Jurkat, Clone E6-1 (cell line): ENCODE measurements at regions not wholly inside any gene's neighbourhood (a gene's known extent, or its start where the extent isn't known, plus 50 kb on each side); places are given as distances from the start of the nearest gene placed in this dataset.
A peak's percentile ranks its signal among the peaks of the same experiment; 100 is the strongest.

Experiments used
- DNase-seq: peaks from one replicate; pipeline ENCODE4 v3.0.0-alpha.2; 2011; ENCODE audit warnings: low read depth, low spot score
- H3K4me3 ChIP-seq: 2 replicates; pipeline ENCODE4 v1.5.1; 2011; ENCODE audit warnings: mild to moderate bottlenecking, low read length, control low read depth, moderate library complexity

GRCh38 chr5:73317523-73317922 lies 131.1 kb downstream of the FOXD1 start:
- no peak overlapping the region for H3K4me3 ChIP-seq

DNA sequence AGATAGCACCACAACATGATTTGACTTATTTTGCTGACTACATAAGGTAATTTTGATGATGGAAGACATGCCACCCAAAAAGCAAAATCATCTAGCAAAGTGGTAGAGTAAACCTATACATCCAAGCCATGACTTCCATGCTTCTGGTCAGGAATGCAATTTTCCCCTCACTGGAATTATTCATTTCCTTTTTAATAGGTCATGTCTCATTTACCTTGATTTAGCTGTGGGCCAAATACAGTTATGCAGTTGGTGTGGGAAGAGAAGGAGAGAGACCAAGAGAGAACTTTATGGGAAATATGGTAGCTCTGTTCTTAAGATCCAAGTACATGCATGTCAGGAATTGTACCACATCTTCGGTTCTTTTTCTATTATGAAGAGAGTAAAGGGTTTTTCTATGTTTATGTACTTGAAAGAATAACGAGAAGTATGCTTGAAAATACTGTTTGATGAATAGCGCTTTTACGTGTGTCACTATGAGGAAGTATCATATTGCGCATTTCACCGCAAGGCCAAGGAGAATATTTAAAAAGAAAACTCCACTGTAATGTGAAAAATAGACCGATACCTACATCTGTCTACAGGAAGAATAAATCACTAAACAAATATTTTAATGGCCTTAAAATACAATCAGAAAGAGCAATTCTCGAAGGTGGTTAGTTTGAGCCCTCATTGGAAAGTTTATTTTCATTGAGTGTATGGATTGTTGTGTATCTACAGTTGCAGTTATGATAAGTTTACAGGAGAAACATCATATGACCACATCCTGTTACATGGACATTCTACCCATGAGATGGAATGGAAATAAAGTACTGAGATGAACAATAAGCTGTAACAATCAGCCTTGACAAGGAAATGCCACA lies 134.0 kb downstream of the FOXD1 start:
- H3K4me3 ChIP-seq, result no peak overlapping the region
- DNase-seq, result no peak

More at GRCh38 chr5:73317523-73317922, 131.1 kb downstream of the FOXD1 start:
- no peak for DNase-seq

GRCh38 chr5:73312872-73313510 lies 135.6 kb downstream of the FOXD1 start:
- H3K4me3 ChIP-seq, result no peak overlapping the region
- no peak for DNase-seq

DNA sequence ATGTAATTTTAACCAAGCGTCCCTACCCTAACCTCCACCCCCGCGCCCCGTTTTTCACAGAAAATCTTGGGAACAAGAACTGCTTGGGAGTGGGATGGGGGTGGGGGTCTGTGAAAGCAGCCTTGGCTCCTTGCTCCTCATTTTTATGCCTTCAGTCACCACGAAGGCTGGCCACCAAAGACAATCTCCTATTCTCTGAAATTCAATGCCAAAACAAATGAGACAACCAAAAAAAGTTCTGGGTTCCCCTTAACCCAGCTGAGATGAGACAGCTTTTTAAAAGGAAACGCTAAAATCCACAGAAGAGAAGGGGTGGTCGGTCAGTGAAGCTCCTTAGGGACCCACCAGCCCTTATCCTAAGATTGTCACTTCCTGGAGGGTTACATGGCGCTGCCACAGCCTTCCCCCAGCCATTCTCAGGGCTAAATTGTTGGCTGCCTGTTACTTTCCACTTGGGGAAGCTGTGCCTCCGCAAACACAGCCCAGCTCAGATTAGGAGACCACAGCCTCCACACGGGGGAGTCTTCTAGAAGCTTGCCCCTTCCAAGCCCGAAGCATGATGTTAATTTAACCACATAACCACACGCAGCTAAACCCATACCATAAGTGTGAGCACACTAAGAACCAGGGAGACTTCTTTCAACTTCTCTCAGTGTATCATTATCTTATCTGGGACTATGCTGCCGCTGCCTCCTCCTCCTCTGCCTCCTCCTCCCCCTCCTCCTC lies 136.3 kb downstream of the FOXD1 start:
- DNase-seq, result peak; percentile 90
- no peak overlapping the region for H3K4me3 ChIP-seq

DNA sequence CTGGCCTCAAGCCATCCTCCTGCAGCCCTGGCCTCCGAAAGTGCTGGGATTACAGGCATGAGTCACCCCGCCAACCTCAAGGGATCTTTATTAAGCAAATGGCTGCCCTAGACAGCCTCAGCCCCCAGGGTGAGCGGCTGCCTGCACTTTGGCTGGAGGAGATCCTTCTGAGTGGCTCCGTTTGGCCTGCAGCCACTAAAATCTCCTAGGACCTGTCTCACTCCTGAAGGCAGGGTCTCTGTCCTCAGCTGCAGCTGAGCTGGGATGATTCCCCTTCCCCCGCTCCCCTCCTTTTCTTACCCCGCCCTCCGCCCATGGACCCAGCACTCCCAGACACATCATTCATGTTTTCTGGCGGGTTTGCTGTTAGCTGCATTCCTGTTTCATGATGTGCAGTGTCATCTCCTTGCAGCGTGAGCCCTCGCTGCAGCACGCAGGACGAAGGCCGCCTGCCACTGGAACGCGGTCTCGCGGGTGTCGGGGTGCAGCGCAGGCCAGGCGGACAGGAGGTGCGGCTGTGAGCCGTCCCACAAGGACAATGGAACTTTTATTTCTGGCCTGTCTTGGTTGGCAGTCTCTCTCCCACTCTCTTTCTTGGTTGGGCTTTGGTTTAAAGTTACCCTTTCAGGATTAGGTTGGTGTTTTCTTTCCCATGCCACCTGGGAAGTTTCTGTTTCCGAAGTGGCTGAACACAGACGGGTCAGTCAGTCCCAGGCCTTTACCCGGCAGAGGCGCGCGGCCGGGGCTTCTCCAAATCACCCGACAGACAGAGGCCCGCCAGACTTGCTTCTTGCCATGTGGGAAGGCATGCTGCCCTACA lies 137.1 kb downstream of the FOXD1 start:
- no peak for DNase-seq
- H3K4me3 ChIP-seq, result no peak overlapping the region

- H3K4me3 ChIP-seq, result no peak overlapping the region
- no peak for DNase-seq
Observed at GRCh38 chr5:73307645-73308355, 134.8 kb downstream of the TMEM174 start.

- no peak overlapping the region for H3K4me3 ChIP-seq
- no peak for DNase-seq
Observed at GRCh38 chr5:73306741-73307275, 133.8 kb downstream of the TMEM174 start.

DNA sequence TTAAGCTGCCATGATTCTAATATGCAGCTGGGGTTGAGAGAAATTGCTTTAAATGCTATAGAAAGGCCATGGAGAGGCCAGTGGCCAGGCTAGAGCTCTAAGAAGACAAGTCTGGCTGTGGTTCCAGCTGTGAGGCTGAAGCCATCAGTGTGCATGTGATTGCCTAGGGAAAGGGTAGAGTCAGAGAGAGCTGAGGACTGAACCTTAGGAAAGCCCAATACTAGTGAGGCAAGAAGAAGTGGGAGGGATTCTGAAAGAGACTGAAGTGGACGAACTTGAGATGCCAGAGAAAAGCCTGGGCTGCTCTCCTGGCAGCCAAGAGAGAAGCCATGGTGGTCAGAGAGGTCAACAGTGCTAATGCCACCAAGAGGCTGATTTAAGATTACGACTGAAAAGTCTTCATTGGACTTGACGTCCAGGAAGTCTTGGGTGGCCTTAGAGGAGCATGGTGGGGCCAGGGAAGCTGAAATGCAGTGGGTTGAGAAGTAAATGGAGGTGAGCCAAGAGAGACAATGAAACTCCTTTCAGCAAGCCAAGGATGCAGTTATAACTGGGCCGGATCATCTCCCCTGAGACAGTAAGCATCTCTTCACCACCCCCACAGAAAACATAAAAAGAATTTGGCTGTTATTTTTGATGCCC lies 133.2 kb downstream of the TMEM174 start:
- H3K4me3 ChIP-seq, result no peak overlapping the region
- no peak for DNase-seq

DNA sequence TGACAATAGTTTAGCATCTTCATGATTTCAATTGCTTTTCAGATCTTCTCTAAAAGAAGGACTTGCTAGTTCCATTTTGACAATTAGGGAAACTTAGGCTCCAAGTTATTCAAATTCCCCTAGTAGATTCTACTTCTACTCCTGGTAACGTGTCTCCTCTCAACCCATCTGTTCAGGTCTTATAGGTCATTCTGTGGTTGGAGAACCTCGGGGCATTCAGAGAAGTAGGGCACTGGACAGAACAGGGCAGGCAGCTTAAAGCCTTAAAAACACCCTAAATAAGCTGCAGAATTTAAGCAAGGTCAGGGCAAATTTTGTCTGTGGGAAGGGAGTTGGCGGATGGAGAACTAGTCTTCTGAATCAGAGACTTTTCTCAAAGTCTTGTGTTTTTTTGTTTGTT lies 132.4 kb downstream of the TMEM174 start:
- no peak for DNase-seq
- H3K4me3 ChIP-seq, result no peak overlapping the region

DNA sequence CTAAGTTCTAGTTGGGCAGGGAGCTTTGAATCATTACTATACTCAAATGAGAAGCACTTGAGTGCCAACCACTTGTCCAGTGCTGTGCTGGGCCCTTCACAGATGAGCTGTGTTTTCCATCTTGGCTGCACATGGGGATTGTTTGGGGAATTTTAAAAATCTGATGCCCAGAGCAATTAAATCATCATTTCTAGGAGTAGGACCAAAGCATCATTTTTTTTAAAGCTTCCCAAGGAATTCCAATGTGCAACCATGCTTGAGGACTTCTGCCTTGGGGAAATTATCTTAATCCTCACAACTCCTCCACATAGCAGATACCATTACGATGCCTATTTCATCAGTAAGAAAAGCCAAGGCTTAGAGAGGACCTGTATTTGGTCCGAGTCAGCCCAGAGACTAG lies 131.4 kb downstream of the TMEM174 start:
- no peak for DNase-seq
- no peak overlapping the region for H3K4me3 ChIP-seq

GRCh38 chr5:73303148-73304079 lies 130.4 kb downstream of the TMEM174 start:
- DNase-seq, result no peak
- no peak overlapping the region for H3K4me3 ChIP-seq

- no peak overlapping the region for H3K4me3 ChIP-seq
- DNase-seq, result no peak
Observed at GRCh38 chr5:73302797-73303147, 129.8 kb downstream of the TMEM174 start.

DNA sequence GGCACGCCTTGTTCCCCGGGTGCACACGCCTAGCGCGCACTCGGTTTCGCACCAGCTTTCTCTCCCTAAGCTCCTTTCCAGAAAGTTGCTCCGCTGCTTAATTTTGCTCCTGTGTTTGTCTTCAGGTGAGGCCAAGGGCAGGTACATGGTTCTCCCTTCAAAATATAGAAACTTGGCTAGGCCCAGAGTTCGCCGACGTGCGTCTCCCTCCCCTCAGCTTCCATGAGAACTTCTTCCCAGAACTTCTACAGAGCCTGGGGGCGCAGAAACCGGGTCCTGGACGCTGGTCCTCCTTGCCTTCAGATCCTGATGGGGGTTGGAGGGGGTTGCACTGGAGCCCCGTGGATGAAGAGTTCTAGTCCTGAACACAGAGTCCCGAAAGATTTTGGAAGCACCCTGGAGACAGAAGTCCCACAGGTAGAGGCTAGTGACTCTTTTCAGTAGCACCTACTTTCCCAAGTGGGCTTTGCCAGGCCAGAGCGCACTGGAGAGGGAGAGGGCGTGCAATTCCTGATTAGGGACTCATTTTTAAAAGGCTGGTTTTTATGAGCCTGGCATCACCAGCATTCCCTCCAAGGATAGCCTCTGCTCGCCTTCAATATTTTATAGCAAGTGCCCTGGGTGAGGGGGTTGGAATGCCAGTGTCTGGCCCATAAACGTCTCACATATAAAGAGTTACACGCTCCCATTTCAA lies 128.4 kb downstream of the TMEM174 start:
- no peak overlapping the region for H3K4me3 ChIP-seq
- no peak for DNase-seq

GRCh38 chr5:73300337-73301207 lies 127.6 kb downstream of the TMEM174 start:
- H3K4me3 ChIP-seq, result no peak overlapping the region
- DNase-seq, result no peak

- no peak overlapping the region for H3K4me3 ChIP-seq
- DNase-seq, result no peak
Observed at GRCh38 chr5:73299665-73300336, 126.8 kb downstream of the TMEM174 start.
